ENCODE measurements at regions not wholly inside any gene's neighbourhood (a gene's known extent, or its start where the extent isn't known, plus 50 kb on each side); places are given as distances from the start of the nearest gene placed in this dataset.
"Not testable (repeated sequence)": the region's sequence is repeated elsewhere in the genome, so short reads cannot be mapped to it uniquely, and the experiment has no call there.

DNA sequence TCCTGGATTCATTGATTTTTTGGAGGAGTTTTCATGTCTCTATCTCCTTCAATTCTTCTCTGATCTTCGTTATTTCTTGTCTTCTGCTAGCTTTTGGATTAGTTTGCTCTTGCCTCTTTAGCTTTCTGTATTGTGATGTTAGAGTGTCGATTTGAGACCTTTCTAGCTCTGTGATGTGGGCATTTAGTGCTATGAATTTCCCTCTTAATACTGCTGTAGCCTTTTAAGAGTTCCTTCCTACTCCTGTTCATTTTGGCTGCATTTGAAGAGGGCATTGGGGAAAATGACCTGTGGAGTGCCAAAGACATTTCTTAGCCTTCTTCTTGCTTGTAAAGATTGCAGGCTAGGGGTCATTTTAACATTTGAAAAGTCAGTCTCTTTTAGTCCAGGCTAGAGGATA is 463.8 kb upstream of the GCFC2 start:
- in situ Hi-C loops (cut with MboI; ENCODE audit: low sequenced_read_pairs in 4 of 4): no loop called here
- H3K36me3 ChIP-seq: no peaks in the 10 kb centered on the region
- H3K27me3 ChIP-seq: no peaks in the 10 kb centered on the region
- TF ChIP-seq, protein P1, sequence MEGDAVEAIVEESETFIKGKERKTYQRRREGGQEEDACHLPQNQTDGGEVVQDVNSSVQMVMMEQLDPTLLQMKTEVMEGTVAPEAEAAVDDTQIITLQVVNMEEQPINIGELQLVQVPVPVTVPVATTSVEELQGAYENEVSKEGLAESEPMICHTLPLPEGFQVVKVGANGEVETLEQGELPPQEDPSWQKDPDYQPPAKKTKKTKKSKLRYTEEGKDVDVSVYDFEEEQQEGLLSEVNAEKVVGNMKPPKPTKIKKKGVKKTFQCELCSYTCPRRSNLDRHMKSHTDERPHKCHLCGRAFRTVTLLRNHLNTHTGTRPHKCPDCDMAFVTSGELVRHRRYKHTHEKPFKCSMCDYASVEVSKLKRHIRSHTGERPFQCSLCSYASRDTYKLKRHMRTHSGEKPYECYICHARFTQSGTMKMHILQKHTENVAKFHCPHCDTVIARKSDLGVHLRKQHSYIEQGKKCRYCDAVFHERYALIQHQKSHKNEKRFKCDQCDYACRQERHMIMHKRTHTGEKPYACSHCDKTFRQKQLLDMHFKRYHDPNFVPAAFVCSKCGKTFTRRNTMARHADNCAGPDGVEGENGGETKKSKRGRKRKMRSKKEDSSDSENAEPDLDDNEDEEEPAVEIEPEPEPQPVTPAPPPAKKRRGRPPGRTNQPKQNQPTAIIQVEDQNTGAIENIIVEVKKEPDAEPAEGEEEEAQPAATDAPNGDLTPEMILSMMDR (IDR thresholded peaks at IDR 0.05 in 4 of 5, conservative IDR thresholded peaks at IDR 0.05 in 1 of 5): no peak
- no peak for TF ChIP-seq POLR2A (IDR thresholded peaks at IDR 0.05)
- H3K9me3 ChIP-seq: no peaks in the 10 kb centered on the region
- intact Hi-C loops (cut with DNase I; ENCODE audit: low total_unique reads): no loop called here
- DNase-seq (no peak), ATAC-seq (no peak)
- H3K4me3 ChIP-seq: no peak overlapping the region
- no peaks in the 10 kb centered on the region for H3K4me1 ChIP-seq
- no peak overlapping the region for H3K27ac ChIP-seq

DNA sequence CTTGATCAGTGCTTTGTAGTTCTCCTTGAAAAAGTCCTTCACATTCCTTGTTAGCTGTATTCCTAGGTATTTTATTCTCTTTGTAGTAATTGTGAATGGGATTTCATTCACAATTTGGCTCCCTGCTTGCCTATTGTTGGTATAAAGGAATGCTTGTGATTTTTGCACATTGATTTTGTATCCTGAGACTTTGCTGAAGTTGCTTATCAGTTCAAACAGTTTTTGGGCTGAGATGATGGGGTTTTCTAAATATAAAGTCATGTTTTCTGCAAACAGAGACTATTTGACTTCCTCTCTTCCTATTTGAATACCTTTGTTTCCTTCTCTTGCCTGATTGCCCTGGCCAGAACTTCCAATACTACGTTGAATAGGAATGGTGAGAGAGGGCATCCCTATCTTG is 462.5 kb upstream of the GCFC2 start:
- intact Hi-C loops (cut with DNase I; ENCODE audit: low total_unique reads): not testable (repeated sequence)

DNA sequence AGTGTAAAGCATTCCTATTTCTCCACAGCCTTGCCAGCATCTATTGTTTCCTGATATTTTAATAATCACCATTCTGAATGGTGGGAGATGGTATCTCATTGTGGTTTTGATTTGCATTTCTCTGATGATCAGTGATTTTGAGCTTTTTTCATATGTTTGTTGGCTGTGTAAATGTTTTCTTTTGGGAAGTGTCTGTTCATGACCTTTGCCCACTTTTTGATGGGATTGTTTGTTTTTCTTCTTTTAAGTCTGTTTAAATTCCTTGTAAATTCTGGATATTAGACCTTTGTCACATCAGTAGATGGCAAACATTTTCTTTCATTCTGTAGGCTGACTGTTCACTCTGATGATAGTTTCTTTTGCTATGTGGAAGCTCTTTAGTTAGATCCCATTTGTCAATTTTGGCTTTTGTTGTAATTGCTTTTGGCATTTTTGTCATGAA is 461.5 kb upstream of the GCFC2 start:
- intact Hi-C loops (cut with DNase I; ENCODE audit: low total_unique reads); ATAC-seq; DNase-seq; H3K4me3 ChIP-seq; H3K36me3 ChIP-seq; H3K27me3 ChIP-seq; in situ Hi-C loops (cut with MboI; ENCODE audit: low sequenced_read_pairs in 4 of 4); H3K4me1 ChIP-seq; H3K9me3 ChIP-seq; H3K27ac ChIP-seq: not testable (repeated sequence)

More for the DNA sequence above, 462.5 kb upstream of the GCFC2 start:
- DNase-seq; in situ Hi-C loops (cut with MboI; ENCODE audit: low sequenced_read_pairs in 4 of 4); ATAC-seq; H3K27ac ChIP-seq; H3K9me3 ChIP-seq; H3K27me3 ChIP-seq; H3K4me3 ChIP-seq; H3K36me3 ChIP-seq; H3K4me1 ChIP-seq: not testable (repeated sequence)

DNA sequence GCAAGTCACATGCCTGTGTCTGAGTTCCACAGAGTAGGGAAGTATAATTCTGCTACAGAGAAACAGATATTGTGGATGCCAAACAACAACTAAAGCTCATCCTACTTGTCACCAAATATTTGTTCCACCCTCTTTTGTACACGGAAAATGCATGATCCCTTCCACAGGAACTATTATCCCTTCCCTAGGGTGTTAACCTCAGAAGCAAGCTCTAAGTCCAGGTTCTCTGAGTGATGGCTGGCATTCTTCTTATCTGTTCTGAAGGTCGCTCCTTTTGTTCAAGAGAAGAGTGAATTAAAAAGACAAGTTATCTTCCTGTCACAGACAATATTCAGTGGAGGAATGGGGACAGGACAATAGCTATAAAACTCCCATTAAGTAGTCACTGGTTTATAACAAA is 460.1 kb upstream of the GCFC2 start:
- H3K4me3 ChIP-seq: no peak overlapping the region
- in situ Hi-C loops (cut with MboI; ENCODE audit: low sequenced_read_pairs in 4 of 4): no loop called here
- DNase-seq: no peak
- H3K27ac ChIP-seq: no peak overlapping the region
- H3K9me3 ChIP-seq: no peaks in the 10 kb centered on the region
- TF ChIP-seq, protein P1 (IDR thresholded peaks at IDR 0.05 in 4 of 5, conservative IDR thresholded peaks at IDR 0.05 in 1 of 5): no peak
- TF ChIP-seq POLR2A (IDR thresholded peaks at IDR 0.05): no peak
- intact Hi-C loops (cut with DNase I; ENCODE audit: low total_unique reads): no loop called here
- no peaks in the 10 kb centered on the region for H3K36me3 ChIP-seq
- no peaks in the 10 kb centered on the region for H3K27me3 ChIP-seq
- ATAC-seq: no peak
- no peaks in the 10 kb centered on the region for H3K4me1 ChIP-seq

DNA sequence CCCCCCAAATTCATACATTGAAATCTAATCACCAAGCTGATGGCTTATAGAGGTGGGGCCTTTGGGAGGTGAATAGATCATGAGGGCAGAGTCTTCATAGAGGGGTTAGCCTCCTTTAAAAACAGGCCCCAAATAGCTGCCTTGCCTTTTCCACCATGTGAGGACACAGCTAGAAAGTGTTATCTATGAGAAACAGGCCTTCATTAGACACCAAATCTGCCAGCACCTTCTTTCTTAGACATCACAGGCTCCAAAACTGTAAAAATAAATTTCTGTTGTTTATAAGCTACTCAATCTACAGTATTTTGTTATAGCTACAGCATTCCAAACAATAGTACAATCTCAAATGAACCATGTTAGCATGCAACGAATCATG is 459.3 kb upstream of the GCFC2 start:
- Histone ChIP-seq H3K27me3 (no peaks in the 10 kb centered on the region), H3K4me1 (no peaks in the 10 kb centered on the region), H3K9me3 (no peaks in the 10 kb centered on the region), H3K27ac (no peak overlapping the region), H3K36me3 (no peaks in the 10 kb centered on the region), H3K4me3 (no peak overlapping the region)
- intact Hi-C loops (cut with DNase I; ENCODE audit: low total_unique reads): no loop called here
- in situ Hi-C loops (cut with MboI; ENCODE audit: low sequenced_read_pairs in 4 of 4): no loop called here
- DNase-seq (no peak), ATAC-seq (no peak)
- TF ChIP-seq, protein P1 (IDR thresholded peaks at IDR 0.05 in 4 of 5, conservative IDR thresholded peaks at IDR 0.05 in 1 of 5): no peak
- no peak for TF ChIP-seq POLR2A (IDR thresholded peaks at IDR 0.05)

DNA sequence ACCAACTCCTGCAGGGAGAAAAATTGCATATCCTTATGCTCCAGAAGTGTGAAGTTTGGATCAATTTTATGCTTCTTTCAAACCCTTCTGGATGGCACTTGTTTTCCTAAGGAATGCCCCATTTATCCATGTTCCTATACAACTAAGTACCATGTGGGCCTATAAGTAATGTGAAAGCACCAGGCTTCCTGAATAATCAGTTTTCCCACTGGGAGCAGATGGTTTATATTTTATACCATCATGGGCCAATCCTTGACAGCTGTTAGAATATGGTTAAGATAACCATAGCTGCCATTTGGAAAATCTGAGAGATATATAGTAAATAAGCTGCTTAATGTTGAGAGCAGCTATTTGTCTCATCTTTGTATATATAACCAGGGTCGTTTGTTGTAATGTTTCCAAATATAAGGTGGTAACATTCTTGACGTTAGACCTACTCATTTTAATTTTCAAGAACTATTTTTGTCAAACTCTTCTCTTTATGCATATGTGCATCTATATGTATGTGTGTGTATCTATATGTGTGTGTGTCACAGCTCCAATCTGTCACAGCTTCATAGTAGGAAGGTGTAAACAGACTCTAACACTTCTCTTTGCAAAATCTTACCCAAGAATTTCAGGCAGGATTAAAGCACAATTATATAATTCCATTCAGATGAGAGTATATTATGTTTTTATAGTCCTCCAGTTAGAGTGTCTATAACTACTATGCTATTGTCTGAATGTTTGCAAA is 458.7 kb upstream of the GCFC2 start:
- intact Hi-C loops (cut with DNase I; ENCODE audit: low total_unique reads): no loop called here

More for the DNA sequence above, 458.7 kb upstream of the GCFC2 start:
- in situ Hi-C loops (cut with MboI; ENCODE audit: low sequenced_read_pairs in 4 of 4): no loop called here
- no peaks in the 10 kb centered on the region for H3K4me1 ChIP-seq
- no peaks in the 10 kb centered on the region for H3K27me3 ChIP-seq
- H3K36me3 ChIP-seq: no peaks in the 10 kb centered on the region
- no peak for ATAC-seq
- H3K4me3 ChIP-seq: no peak overlapping the region
- TF ChIP-seq POLR2A (IDR thresholded peaks at IDR 0.05): no peak
- no peak for DNase-seq
- H3K27ac ChIP-seq: no peak overlapping the region
- H3K9me3 ChIP-seq: no peaks in the 10 kb centered on the region
